ENCODE measurements at regions not wholly inside any gene's neighbourhood (a gene's known extent, or its start where the extent isn't known, plus 50 kb on each side); places are given as distances from the start of the nearest gene placed in this dataset.

- H3K4me1 ChIP-seq (ENCODE audit: control insufficient read depth in 3 of 3, insufficient read depth in 2 of 3, low read depth in 1 of 3, low read length in 2 of 3) = no peaks in the 10 kb centered on the region
- H3K36me3 ChIP-seq (ENCODE audit: control insufficient read depth in 3 of 3, insufficient read depth in 2 of 3, low read depth in 1 of 3, low read length in 3 of 3) = no peaks in the 10 kb centered on the region
- no peak overlapping the region for H3K27ac ChIP-seq (ENCODE audit: low read depth in 1 of 3, low read length in 2 of 3)
- FAIRE-seq = no peak
- no peak for DNase-seq
- 72 to 79% (median 72%) methylated on average over 5 of the region's 5 CpGs for WGBS, 3 donors
- H3K4me3 ChIP-seq (ENCODE audit: low read depth in 1 of 3, low read length in 3 of 3) = no peak overlapping the region
- H3K9me3 ChIP-seq (ENCODE audit: control insufficient read depth in 2 of 2, insufficient read depth in 1 of 2, low read depth in 1 of 2, low read length in 1 of 2) = peaks cover 0 to 1% of the 10 kb centered on the region in 2 donors
- no peaks in the 10 kb centered on the region for H3K27me3 ChIP-seq (ENCODE audit: control insufficient read depth in 3 of 3, insufficient read depth in 3 of 3, low read length in 3 of 3)
Measured at GRCh38 chr5:24831989-24832388, 187.2 kb upstream of the CDH10 start.

GRCh38 chr5:24823625-24824024 is 178.8 kb upstream of the CDH10 start:
- H3K36me3 ChIP-seq (ENCODE audit: control insufficient read depth in 3 of 3, insufficient read depth in 2 of 3, low read depth in 1 of 3, low read length in 3 of 3) = no peaks in the 10 kb centered on the region
- no peak overlapping the region for H3K27ac ChIP-seq (ENCODE audit: low read depth in 1 of 3, low read length in 2 of 3)
- no peak for FAIRE-seq
- no peak for DNase-seq
- no peaks in the 10 kb centered on the region for H3K27me3 ChIP-seq (ENCODE audit: control insufficient read depth in 3 of 3, insufficient read depth in 3 of 3, low read length in 3 of 3)
- H3K9me3 ChIP-seq (ENCODE audit: control insufficient read depth in 2 of 2, insufficient read depth in 1 of 2, low read depth in 1 of 2, low read length in 1 of 2) = peaks cover 0 to 6% of the 10 kb centered on the region in 2 donors
- no peaks in the 10 kb centered on the region for H3K4me1 ChIP-seq (ENCODE audit: control insufficient read depth in 3 of 3, insufficient read depth in 2 of 3, low read depth in 1 of 3, low read length in 2 of 3)
- WGBS, 3 donors = 57 to 65% (median 64%) methylated on average over 1 of the region's 1 CpG
- no peak overlapping the region for H3K4me3 ChIP-seq (ENCODE audit: low read depth in 1 of 3, low read length in 3 of 3)

GRCh38 chr5:24819841-24820240 is 175.1 kb upstream of the CDH10 start:
- no peak overlapping the region for H3K27ac ChIP-seq (ENCODE audit: low read depth in 1 of 3, low read length in 2 of 3)
- 48 to 55% (median 53%) methylated on average over 2 of the region's 2 CpGs for WGBS, 3 donors
- H3K27me3 ChIP-seq (ENCODE audit: control insufficient read depth in 3 of 3, insufficient read depth in 3 of 3, low read length in 3 of 3) = no peaks in the 10 kb centered on the region
- H3K9me3 ChIP-seq (ENCODE audit: control insufficient read depth in 2 of 2, insufficient read depth in 1 of 2, low read depth in 1 of 2, low read length in 1 of 2) = peaks cover 0 to 6% of the 10 kb centered on the region in 2 donors
- no peak for DNase-seq
- no peaks in the 10 kb centered on the region for H3K36me3 ChIP-seq (ENCODE audit: control insufficient read depth in 3 of 3, insufficient read depth in 2 of 3, low read depth in 1 of 3, low read length in 3 of 3)
- no peak for FAIRE-seq
- no peak overlapping the region for H3K4me3 ChIP-seq (ENCODE audit: low read depth in 1 of 3, low read length in 3 of 3)
- H3K4me1 ChIP-seq (ENCODE audit: control insufficient read depth in 3 of 3, insufficient read depth in 2 of 3, low read depth in 1 of 3, low read length in 2 of 3) = no peaks in the 10 kb centered on the region

- H3K36me3 ChIP-seq (ENCODE audit: control insufficient read depth in 3 of 3, insufficient read depth in 2 of 3, low read depth in 1 of 3, low read length in 3 of 3) = no peaks in the 10 kb centered on the region
- H3K4me3 ChIP-seq (ENCODE audit: low read depth in 1 of 3, low read length in 3 of 3) = no peak overlapping the region
- H3K27me3 ChIP-seq (ENCODE audit: control insufficient read depth in 3 of 3, insufficient read depth in 3 of 3, low read length in 3 of 3) = no peaks in the 10 kb centered on the region
- H3K27ac ChIP-seq (ENCODE audit: low read depth in 1 of 3, low read length in 2 of 3) = no peak overlapping the region
- no peaks in the 10 kb centered on the region for H3K9me3 ChIP-seq (ENCODE audit: control insufficient read depth in 2 of 2, insufficient read depth in 1 of 2, low read depth in 1 of 2, low read length in 1 of 2)
- DNase-seq (no peak), FAIRE-seq (no peak)
- WGBS, 3 donors = 58 to 62% (median 58%) methylated on average over 3 of the region's 3 CpGs
- H3K4me1 ChIP-seq (ENCODE audit: control insufficient read depth in 3 of 3, insufficient read depth in 2 of 3, low read depth in 1 of 3, low read length in 2 of 3) = no peaks in the 10 kb centered on the region
Measured at GRCh38 chr5:24817966-24818365, 173.2 kb upstream of the CDH10 start.

GRCh38 chr5:24816206-24816605 is 171.4 kb upstream of the CDH10 start:
- no peaks in the 10 kb centered on the region for H3K4me1 ChIP-seq (ENCODE audit: control insufficient read depth in 3 of 3, insufficient read depth in 2 of 3, low read depth in 1 of 3, low read length in 2 of 3)
- H3K27ac ChIP-seq (ENCODE audit: low read depth in 1 of 3, low read length in 2 of 3) = no peak overlapping the region
- DNase-seq (no peak), FAIRE-seq (no peak)
- H3K9me3 ChIP-seq (ENCODE audit: control insufficient read depth in 2 of 2, insufficient read depth in 1 of 2, low read depth in 1 of 2, low read length in 1 of 2) = no peaks in the 10 kb centered on the region
- H3K4me3 ChIP-seq (ENCODE audit: low read depth in 1 of 3, low read length in 3 of 3) = no peak overlapping the region
- H3K36me3 ChIP-seq (ENCODE audit: control insufficient read depth in 3 of 3, insufficient read depth in 2 of 3, low read depth in 1 of 3, low read length in 3 of 3) = no peaks in the 10 kb centered on the region
- no peaks in the 10 kb centered on the region for H3K27me3 ChIP-seq (ENCODE audit: control insufficient read depth in 3 of 3, insufficient read depth in 3 of 3, low read length in 3 of 3)
- 50 to 71% (median 52%) methylated on average over 5 of the region's 5 CpGs for WGBS, 3 donors

GRCh38 chr5:24805230-24805629 is 160.5 kb upstream of the CDH10 start:
- no peak for FAIRE-seq

GRCh38 chr5:24804221-24804681 is 159.5 kb upstream of the CDH10 start:
- H3K36me3 ChIP-seq (ENCODE audit: control insufficient read depth in 3 of 3, insufficient read depth in 2 of 3, low read depth in 1 of 3, low read length in 3 of 3) = no peaks in the 10 kb centered on the region
- H3K9me3 ChIP-seq (ENCODE audit: control insufficient read depth in 2 of 2, insufficient read depth in 1 of 2, low read depth in 1 of 2, low read length in 1 of 2) = no peaks in the 10 kb centered on the region
- FAIRE-seq = no peak
- H3K4me3 ChIP-seq (ENCODE audit: low read depth in 1 of 3, low read length in 3 of 3) = no peak overlapping the region
- WGBS, 3 donors = 83 to 92% (median 91%) methylated on average over 3 of the region's 3 CpGs
- H3K27ac ChIP-seq (ENCODE audit: low read depth in 1 of 3, low read length in 2 of 3) = no peak overlapping the region
- H3K4me1 ChIP-seq (ENCODE audit: control insufficient read depth in 3 of 3, insufficient read depth in 2 of 3, low read depth in 1 of 3, low read length in 2 of 3) = no peaks in the 10 kb centered on the region
- DNase-seq = no peak
- no peaks in the 10 kb centered on the region for H3K27me3 ChIP-seq (ENCODE audit: control insufficient read depth in 3 of 3, insufficient read depth in 3 of 3, low read length in 3 of 3)

More at GRCh38 chr5:24805230-24805629, 160.5 kb upstream of the CDH10 start:
- Histone ChIP-seq H3K27me3 (ENCODE audit: control insufficient read depth in 3 of 3, insufficient read depth in 3 of 3, low read length in 3 of 3) (no peaks in the 10 kb centered on the region), H3K4me3 (ENCODE audit: low read depth in 1 of 3, low read length in 3 of 3) (no peak overlapping the region), H3K4me1 (ENCODE audit: control insufficient read depth in 3 of 3, insufficient read depth in 2 of 3, low read depth in 1 of 3, low read length in 2 of 3) (no peaks in the 10 kb centered on the region), H3K27ac (ENCODE audit: low read depth in 1 of 3, low read length in 2 of 3) (no peak overlapping the region), H3K9me3 (ENCODE audit: control insufficient read depth in 2 of 2, insufficient read depth in 1 of 2, low read depth in 1 of 2, low read length in 1 of 2) (no peaks in the 10 kb centered on the region), H3K36me3 (ENCODE audit: control insufficient read depth in 3 of 3, insufficient read depth in 2 of 3, low read depth in 1 of 3, low read length in 3 of 3) (no peaks in the 10 kb centered on the region)
- DNase-seq = no peak

GRCh38 chr5:24791326-24791725 is 146.5 kb upstream of the CDH10 start:
- WGBS, 3 donors = 73 to 79% (median 76%) methylated on average over 4 of the region's 4 CpGs
- no peak for FAIRE-seq
- no peaks in the 10 kb centered on the region for H3K36me3 ChIP-seq (ENCODE audit: control insufficient read depth in 3 of 3, insufficient read depth in 2 of 3, low read depth in 1 of 3, low read length in 3 of 3)

GRCh38 chr5:24789611-24790351 is 145.0 kb upstream of the CDH10 start:
- H3K36me3 ChIP-seq (ENCODE audit: control insufficient read depth in 3 of 3, insufficient read depth in 2 of 3, low read depth in 1 of 3, low read length in 3 of 3) = no peaks in the 10 kb centered on the region
- H3K27me3 ChIP-seq (ENCODE audit: control insufficient read depth in 3 of 3, insufficient read depth in 3 of 3, low read length in 3 of 3) = no peaks in the 10 kb centered on the region
- no peak for FAIRE-seq
- no peaks in the 10 kb centered on the region for H3K4me1 ChIP-seq (ENCODE audit: control insufficient read depth in 3 of 3, insufficient read depth in 2 of 3, low read depth in 1 of 3, low read length in 2 of 3)
- no peak overlapping the region for H3K4me3 ChIP-seq (ENCODE audit: low read depth in 1 of 3, low read length in 3 of 3)
- H3K27ac ChIP-seq (ENCODE audit: low read depth in 1 of 3, low read length in 2 of 3) = no peak overlapping the region
- H3K9me3 ChIP-seq (ENCODE audit: control insufficient read depth in 2 of 2, insufficient read depth in 1 of 2, low read depth in 1 of 2, low read length in 1 of 2) = peaks cover 0 to 2% of the 10 kb centered on the region in 2 donors
- DNase-seq = no peak
- 65 to 68% (median 67%) methylated on average over 4 of the region's 4 CpGs for WGBS, 3 donors

More at GRCh38 chr5:24791326-24791725, 146.5 kb upstream of the CDH10 start:
- H3K4me3 ChIP-seq (ENCODE audit: low read depth in 1 of 3, low read length in 3 of 3) = no peak overlapping the region
- no peak for DNase-seq
- no peak overlapping the region for H3K27ac ChIP-seq (ENCODE audit: low read depth in 1 of 3, low read length in 2 of 3)
- no peaks in the 10 kb centered on the region for H3K4me1 ChIP-seq (ENCODE audit: control insufficient read depth in 3 of 3, insufficient read depth in 2 of 3, low read depth in 1 of 3, low read length in 2 of 3)
- H3K27me3 ChIP-seq (ENCODE audit: control insufficient read depth in 3 of 3, insufficient read depth in 3 of 3, low read length in 3 of 3) = no peaks in the 10 kb centered on the region
- H3K9me3 ChIP-seq (ENCODE audit: control insufficient read depth in 2 of 2, insufficient read depth in 1 of 2, low read depth in 1 of 2, low read length in 1 of 2) = no peaks in the 10 kb centered on the region
